Panc1 (cell line): ENCODE measurements at regions not wholly inside any gene's neighbourhood (a gene's known extent, or its start where the extent isn't known, plus 50 kb on each side); places are given as distances from the start of the nearest gene placed in this dataset.

Experiments
- CTCF ChIP-seq: fragments of 450-650 bp; IDR thresholded peaks from 2 replicates; pipeline ENCODE4 v1.5.1; 2017; ENCODE audit warnings: mild to moderate bottlenecking
- POLR2AphosphoS5 ChIP-seq: IDR thresholded peaks from 2 replicates; pipeline ENCODE4 v1.6.1; 2012; ENCODE audit warnings: mild to moderate bottlenecking, low read depth, low read length, moderate library complexity
- SIN3A ChIP-seq: IDR thresholded peaks from 2 replicates; pipeline ENCODE4 v1.6.1; 2012; ENCODE audit warnings: low read depth, mild to moderate bottlenecking, low read length, moderate library complexity, borderline replicate concordance; ENCODE audit not compliant: insufficient read depth

- TF ChIP-seq CTCF, result no peak
- no peak for TF ChIP-seq POLR2AphosphoS5
- no peak for TF ChIP-seq SIN3A
These were observed 272.7 kb upstream of the MGMT start for GRCh38 chr10:129194181-129194870.
